ENCODE measurements at regions not wholly inside any gene's neighbourhood (a gene's known extent, or its start where the extent isn't known, plus 50 kb on each side); places are given as distances from the start of the nearest gene placed in this dataset.
"Not testable (repeated sequence)": the region's sequence is repeated elsewhere in the genome, so short reads cannot be mapped to it uniquely, and the experiment has no call there.

DNA sequence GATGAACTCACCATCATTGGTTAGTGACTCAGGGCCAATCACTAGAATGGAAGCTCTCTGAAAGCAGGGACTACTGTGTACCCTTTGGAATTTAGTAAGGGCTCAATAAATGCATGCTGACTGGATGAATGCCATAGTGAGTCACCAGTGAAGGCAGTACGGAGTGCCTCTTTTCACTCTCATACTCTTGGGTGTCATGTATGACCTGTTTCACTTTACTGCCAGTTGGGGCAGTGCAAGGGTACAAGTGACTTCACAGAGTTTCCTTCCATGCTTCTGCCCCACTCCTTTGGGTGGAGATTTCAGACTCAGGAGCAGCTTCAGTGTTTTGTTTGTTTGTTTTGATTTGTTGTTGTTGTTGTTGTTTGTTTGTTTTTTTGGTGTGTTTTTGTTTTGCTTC, 57.7 kb downstream of the SOX3 start:
- DNase-seq = no peak
- TF ChIP-seq POLR2A (IDR thresholded peaks at IDR 0.05; ENCODE audit: low read length) = no peak
- TF ChIP-seq GATA1 (IDR thresholded peaks at IDR 0.05; ENCODE audit: low read depth, low read length) = no peak

DNA sequence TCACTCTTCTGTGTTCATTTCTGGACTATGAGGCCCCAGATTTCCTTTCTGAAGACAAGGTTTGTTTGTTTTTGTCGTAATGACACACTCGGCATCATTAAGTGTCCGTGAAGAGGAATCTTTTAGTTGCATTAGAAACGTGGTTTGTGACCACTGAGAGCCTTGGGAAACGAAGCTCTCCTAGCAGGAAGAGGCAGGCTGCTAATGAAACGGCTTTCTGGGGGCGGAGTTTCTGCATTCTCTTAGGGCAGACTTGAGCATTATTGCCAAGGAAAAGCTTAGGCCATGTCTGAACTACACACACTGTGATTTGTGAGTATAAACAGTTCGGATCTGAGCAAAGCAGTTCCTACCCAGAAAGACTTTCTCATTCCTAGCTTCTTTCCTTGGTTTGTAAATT, 64.0 kb downstream of the SOX3 start:
- TF ChIP-seq GATA1 (IDR thresholded peaks at IDR 0.05; ENCODE audit: low read depth, low read length) (no peak), POLR2A (IDR thresholded peaks at IDR 0.05; ENCODE audit: low read length) (no peak)
- no peak for DNase-seq

DNA sequence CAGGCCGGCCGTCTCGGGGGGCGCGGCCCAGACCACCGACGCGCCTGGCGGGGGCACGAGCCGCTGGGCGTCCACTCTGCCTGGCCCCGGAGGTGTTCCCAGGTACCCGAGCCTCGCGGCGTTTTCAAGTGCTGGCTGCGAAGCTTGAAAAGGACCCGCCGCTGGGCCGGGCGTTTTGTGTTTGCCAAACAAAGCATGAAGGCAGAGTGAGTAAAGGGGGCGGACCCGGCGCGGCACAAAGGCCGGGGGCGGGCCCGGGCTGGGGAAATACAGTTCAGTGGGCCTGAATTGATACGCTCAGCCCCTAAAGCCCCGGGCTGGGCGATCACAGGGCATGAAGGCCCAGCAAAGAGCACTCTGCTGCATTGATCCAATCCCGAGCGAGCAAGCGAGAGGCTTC, 65.4 kb downstream of the SOX3 start:
- DNase-seq = no peak
- TF ChIP-seq GATA1 (IDR thresholded peaks at IDR 0.05; ENCODE audit: low read depth, low read length) = no peak
- no peak for TF ChIP-seq POLR2A (IDR thresholded peaks at IDR 0.05; ENCODE audit: low read length)

DNA sequence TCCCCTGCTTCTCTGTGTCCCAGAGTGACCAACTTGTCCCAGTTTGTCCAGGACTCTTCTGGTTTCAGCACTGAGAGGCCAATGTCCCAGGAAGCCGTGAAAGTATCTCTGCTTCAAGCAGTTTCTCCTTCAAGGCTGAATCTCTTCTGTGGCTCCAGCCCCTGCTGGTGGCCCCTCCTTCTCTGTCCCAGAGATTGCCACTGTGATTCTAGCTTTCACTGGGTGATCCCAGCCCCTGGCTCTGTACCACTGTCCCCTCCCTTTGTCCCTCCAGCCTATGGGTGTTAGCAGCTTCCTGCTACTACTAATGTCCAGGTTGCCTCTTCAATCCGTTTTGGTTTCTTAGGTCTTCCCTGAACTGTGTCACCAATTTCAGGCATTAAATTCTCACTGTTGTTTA, 70.5 kb downstream of the SOX3 start:
- DNase-seq = no peak
- TF ChIP-seq GATA1 (IDR thresholded peaks at IDR 0.05; ENCODE audit: low read depth, low read length) (no peak), POLR2A (IDR thresholded peaks at IDR 0.05; ENCODE audit: low read length) (no peak)

DNA sequence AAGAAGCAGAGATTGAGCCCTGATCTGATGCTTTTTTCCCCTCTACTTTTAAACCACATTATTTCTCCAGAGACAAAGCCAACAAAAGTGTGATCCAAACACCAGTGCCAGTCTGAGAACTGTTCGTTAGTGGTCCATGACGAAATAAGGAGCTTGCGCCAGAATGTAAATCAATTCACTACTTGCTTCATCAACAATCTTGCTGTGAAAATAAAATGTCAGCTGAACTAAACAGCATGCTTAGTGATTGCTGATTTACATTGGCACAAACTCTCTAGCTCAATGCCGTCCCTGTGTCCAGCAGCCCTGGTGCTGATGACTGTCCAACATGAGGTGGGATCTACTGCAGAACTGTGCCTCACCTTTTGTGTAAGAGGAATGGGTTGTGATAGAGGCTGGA, 71.3 kb downstream of the SOX3 start:
- TF ChIP-seq GATA1 (IDR thresholded peaks at IDR 0.05; ENCODE audit: low read depth, low read length) (no peak), POLR2A (IDR thresholded peaks at IDR 0.05; ENCODE audit: low read length) (no peak)

DNA sequence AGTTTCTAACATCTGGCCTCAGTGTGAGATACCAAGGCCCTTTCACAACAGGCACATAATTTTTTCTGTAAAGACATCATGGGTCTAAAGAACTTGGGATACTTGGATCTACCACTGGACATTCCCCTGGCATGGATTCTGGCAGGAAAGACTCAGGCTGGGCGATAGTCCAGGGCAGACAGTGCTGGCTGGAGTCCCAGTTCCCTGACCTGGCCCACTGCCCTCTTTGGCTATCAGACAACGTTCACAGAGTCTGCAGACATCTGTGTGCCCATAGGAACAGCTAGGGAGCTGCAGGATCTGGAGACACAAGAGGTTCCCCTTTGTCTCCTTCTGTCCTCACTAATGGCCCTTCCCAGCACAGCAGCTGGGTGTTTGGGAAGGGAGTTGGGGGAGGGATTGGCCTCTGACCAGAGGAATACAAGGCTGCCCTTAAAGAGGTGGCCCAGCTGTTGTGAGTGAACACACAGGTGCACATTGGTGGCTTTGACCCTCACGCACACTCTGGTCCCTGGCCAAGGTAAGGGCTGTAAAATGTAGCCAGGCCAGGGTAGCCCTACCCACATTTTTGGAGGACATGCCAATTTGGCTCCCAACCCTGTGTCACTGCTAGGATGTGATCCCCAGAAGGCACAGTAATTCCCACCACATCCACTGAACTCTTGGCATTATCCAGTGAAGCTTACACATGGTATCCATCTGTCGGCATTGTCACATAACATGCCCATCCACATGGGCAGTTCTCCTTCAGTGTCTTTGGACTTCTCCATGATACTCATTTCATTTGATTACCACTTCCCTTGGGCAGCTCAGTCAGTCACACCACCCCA, 72.3 kb downstream of the SOX3 start:
- no peak for TF ChIP-seq POLR2A (IDR thresholded peaks at IDR 0.05; ENCODE audit: low read length)
- no peak for TF ChIP-seq GATA1 (IDR thresholded peaks at IDR 0.05; ENCODE audit: low read depth, low read length)
- DNase-seq = no peak

More for the DNA sequence above, 71.3 kb downstream of the SOX3 start:
- DNase-seq = no peak

DNA sequence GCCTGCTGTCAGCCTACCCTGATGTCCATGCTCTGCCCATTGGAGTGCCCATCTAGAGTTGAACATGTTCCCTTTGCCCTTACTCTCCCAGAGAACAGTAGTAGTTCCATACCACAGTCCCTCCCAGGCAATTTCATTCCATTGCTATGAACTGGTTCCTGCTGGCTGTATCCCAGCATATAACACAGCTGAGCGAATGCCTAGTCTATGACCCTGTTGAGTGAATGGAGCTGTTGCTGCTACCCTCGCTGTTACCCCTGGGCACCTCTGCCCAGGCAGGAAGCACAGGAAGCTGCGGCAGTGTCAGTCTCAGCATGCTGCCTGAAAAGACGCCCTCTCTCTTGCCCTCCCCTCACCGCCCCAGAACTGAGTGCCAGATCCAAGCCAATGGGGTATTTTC, 73.3 kb downstream of the SOX3 start:
- no peak for DNase-seq
- TF ChIP-seq POLR2A (IDR thresholded peaks at IDR 0.05; ENCODE audit: low read length) = no peak
- TF ChIP-seq GATA1 (IDR thresholded peaks at IDR 0.05; ENCODE audit: low read depth, low read length) = no peak

DNA sequence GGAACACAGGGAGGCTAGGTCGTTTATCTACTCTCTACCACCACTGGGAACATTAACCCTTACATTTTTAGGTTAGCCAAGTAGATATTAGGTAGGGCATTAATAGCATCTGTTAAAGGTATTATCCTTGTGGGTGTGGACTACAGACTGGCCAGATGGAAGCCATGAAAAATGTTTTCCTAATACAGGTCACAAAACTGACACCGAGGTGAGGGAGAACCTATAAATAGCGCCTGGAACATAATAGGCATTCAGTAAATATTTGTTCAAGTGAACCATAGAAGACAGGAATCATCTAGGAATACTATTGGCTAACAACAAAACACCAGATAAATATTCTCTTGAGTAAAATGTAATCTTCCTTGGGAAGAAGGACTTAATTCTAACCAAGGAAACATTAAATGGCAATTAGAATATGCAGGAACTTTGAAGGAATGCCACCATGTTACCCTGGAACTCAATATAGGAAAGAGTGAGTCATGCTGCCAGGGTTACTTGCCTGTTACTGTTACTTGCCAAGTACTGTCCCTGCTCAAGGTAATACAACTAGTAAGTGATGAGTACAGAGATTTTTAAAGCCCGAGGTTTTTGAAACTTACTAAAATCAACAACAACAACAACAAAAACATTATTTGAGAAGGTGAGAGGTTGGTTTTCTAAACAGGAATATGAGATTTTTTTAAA, 79.0 kb downstream of the SOX3 start:
- no peak for TF ChIP-seq POLR2A (IDR thresholded peaks at IDR 0.05; ENCODE audit: low read length)
- DNase-seq = no peak

DNA sequence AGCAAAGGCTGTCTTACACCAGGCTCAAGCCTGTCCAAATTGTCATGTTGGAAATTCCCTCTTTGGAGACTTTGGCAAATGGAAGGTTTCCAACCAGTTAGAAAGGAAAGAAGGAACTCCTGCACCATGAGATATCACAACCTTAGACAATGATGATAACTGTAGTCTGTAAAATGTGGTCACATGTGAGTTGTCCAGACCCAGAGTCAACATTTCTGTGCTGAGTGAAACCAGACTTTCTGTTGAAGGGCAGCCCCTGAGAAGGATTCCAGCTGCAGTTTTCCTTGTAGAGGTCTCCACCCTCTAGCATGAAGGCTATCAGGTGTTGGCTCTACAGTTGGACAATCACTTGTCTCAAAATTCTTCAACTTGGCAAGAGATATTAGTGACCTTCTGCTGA, 82.4 kb downstream of the SOX3 start:
- DNase-seq = no peak
- TF ChIP-seq GATA1 (IDR thresholded peaks at IDR 0.05; ENCODE audit: low read depth, low read length) (no peak), POLR2A (IDR thresholded peaks at IDR 0.05; ENCODE audit: low read length) (no peak)

DNA sequence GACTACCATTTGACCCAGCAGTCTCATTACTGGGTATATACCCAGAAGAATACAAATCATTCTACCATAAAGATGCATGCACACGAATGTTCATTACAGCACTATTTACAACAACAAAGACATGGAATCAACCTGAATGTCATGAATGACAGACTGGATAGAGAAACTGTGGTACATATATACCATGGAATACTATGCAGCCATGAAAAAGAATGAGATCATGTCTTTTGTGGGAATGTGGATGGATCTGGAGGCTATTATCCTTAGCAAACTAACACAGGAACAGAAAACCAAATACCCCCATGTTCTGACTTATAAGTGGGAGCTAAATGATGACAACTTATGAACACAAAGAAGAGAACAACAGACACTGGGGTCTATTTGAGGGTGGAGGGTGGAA, 102.7 kb downstream of the SOX3 start:
- not testable (repeated sequence) for DNase-seq

DNA sequence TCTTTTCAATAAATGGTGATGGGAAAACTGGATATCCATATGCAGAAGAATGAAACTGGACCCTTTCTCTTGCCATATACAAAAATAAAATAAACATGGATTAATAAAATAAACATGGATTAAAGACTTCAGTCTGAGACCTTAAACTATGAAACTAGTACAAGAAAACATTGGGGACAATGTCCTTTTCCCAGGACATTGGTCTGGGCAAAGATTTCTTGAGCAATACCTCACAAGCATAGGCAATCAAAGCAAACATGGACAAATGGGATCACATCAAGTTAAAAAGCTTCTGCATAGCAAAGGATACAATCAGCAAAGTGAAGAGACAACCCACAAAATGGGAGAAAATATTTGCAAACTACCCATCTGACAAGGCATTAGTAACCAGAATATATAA, 108.5 kb downstream of the SOX3 start:
- DNase-seq = not testable (repeated sequence)

DNA sequence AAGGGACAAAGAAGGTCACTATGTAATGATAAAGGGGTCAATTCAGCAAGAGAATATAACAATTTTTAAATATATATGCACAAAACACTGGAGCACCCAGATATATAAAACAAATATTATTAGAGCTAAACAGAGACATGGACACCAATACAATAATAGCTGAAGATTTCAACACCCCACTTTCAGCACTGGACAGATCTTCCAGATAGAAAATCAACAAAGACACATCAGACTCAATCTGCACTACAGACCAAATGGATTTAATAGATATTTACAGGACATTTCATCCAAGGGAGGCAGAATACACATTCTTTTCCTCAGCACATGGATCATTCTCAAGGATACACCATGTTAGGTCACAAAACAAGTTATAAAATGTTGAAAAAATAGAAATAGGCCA, 111.4 kb downstream of the SOX3 start:
- no peak for DNase-seq
- no peak for TF ChIP-seq POLR2A (IDR thresholded peaks at IDR 0.05; ENCODE audit: low read length)
- TF ChIP-seq GATA1 (IDR thresholded peaks at IDR 0.05; ENCODE audit: low read depth, low read length) = no peak

DNA sequence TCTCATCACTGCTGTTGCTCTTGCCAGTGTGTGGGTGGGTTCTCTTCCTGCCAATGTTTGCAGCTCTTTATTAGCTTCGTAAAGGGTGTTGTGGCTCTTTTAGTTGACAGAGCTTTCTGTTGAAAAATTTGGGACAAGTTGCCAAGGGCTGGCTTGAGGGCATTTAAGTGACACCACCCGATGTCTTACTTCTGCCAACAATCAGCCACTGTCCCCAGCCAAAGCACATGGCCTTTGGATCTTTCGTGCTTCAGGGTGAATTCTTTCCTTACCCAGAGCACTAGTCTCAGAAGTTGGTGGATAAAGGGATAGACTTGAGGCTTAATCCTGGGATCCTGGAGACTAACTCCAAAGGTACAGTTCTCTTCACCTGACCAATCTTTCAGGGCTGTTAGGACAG, 113.6 kb downstream of the SOX3 start:
- no peak for DNase-seq
- TF ChIP-seq POLR2A (IDR thresholded peaks at IDR 0.05; ENCODE audit: low read length) (no peak), GATA1 (IDR thresholded peaks at IDR 0.05; ENCODE audit: low read depth, low read length) (no peak)

DNA sequence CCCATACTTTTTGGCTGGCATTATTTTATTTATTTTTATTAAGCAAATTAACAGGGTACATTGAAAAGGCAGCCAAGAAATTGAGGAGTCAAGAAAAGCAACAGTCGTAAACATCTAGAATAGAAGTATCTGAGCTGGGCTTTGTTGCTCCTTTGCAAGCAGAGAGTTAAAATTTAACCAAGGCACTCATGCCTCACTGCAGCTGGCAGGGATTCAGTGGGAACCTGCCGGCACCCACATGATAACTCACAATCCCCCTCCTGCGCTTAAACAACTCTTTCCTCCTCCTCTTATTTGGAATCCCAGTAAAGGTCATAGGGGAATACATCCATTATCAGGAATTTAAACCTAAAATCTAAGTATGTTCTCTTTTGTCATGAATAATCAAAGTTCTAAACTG, 115.5 kb downstream of the SOX3 start:
- DNase-seq = no peak
- TF ChIP-seq POLR2A (IDR thresholded peaks at IDR 0.05; ENCODE audit: low read length) (no peak), GATA1 (IDR thresholded peaks at IDR 0.05; ENCODE audit: low read depth, low read length) (no peak)

DNA sequence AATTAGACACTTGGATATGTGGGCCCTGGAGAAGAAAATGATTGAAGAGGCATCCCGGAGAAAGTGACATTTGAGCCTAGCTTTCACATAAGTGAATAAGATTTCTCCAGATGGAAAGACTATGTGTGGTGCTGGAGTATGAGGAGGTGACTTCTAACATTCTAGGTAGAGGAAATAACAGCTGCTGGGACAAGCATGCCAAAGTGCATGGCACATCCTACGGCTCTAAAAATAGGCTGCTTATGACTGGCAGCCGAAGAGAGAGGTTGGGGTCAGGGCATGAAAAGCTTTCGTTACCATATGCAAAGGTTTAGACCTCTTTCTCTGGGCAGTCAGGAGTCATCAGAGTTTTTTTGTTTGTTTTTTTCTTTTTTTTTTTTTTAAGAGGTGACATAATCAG, 142.0 kb downstream of the SOX3 start:
- TF ChIP-seq POLR2A (IDR thresholded peaks at IDR 0.05; ENCODE audit: low read length) (no peak), GATA1 (IDR thresholded peaks at IDR 0.05; ENCODE audit: low read depth, low read length) (no peak)
- DNase-seq = no peak
